ENCODE measurements at regions not wholly inside any gene's neighbourhood (a gene's known extent, or its start where the extent isn't known, plus 50 kb on each side); places are given as distances from the start of the nearest gene placed in this dataset.

DNA sequence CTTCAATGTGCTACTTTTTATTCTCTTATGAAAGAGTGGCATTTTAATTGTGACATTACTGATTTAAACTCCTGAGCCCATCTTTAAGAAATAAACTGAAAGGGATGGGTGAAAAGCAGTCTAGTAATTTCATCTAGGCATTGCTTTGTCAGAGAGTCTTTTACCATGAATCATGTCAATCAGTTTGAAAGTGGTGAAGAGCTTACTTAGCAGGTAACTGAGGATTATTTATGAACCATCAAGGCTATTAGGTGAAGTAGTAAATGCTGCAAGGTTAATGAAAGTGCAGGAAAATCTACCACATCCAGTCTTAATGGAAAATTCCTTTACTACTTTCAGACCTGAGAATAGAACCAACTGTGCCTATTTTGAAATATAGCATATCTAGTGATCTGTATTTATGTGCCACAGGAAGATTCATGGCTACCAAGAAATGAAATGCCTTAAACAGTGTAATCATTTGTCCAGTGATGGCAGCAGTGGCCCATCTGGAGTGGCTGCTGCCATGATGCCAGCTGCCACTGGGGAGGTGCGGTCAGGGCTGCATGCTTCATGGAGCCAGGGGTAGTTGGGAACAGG, 368.9 kb downstream of the SLITRK6 start:
- no peaks in the 10 kb centered on the region for H3K27me3 ChIP-seq (replicated peaks in 1 of 7)
- no peak overlapping the region for H3K27ac ChIP-seq
- H3K4me1 ChIP-seq, result no peaks in the 10 kb centered on the region
- intact Hi-C loops (cut with DNase I; ENCODE audit: low total_unique reads), result no loop called here
- H3K4me3 ChIP-seq, result no peak overlapping the region
- H3K9me3 ChIP-seq, result peaks cover 0 to 20% (median 7%) of the 10 kb centered on the region in 8 donors
- TF ChIP-seq POLR2AphosphoS5 (IDR thresholded peaks at IDR 0.05) (no peak), POLR2A (IDR thresholded peaks at IDR 0.05) (no peak)
- TF ChIP-seq, protein P1, sequence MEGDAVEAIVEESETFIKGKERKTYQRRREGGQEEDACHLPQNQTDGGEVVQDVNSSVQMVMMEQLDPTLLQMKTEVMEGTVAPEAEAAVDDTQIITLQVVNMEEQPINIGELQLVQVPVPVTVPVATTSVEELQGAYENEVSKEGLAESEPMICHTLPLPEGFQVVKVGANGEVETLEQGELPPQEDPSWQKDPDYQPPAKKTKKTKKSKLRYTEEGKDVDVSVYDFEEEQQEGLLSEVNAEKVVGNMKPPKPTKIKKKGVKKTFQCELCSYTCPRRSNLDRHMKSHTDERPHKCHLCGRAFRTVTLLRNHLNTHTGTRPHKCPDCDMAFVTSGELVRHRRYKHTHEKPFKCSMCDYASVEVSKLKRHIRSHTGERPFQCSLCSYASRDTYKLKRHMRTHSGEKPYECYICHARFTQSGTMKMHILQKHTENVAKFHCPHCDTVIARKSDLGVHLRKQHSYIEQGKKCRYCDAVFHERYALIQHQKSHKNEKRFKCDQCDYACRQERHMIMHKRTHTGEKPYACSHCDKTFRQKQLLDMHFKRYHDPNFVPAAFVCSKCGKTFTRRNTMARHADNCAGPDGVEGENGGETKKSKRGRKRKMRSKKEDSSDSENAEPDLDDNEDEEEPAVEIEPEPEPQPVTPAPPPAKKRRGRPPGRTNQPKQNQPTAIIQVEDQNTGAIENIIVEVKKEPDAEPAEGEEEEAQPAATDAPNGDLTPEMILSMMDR (IDR thresholded peaks at IDR 0.05 in 8 of 11, conservative IDR thresholded peaks at IDR 0.05 in 3 of 11), result no peak
- WGBS, 5 donors, result 93 to 100% (median 96%) methylated on average over 1 of the region's 1 CpG
- DNase-seq, result no peak
- no peaks in the 10 kb centered on the region for H3K36me3 ChIP-seq

DNA sequence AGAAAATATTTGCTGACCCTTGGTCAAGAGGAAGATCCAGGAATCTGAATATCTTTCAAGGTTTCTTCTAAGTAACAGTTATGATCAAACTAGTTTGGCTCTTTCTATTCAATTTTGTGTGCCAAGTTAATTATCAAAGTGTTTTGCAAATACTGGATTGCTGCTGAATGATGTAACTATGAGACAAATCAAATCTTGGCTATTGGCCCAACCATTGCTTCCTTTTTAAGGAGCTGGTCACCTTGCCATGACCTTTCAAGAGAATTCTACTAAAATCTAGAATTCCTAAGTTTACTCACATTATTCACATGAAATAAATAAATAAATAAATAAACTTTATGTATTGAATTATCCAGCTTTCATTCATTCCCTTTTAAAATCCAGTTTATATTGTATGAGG, 371.8 kb downstream of the SLITRK6 start:
- TF ChIP-seq, protein P1 (IDR thresholded peaks at IDR 0.05 in 8 of 11, conservative IDR thresholded peaks at IDR 0.05 in 3 of 11), result no peak
- TF ChIP-seq POLR2AphosphoS5 (IDR thresholded peaks at IDR 0.05) (no peak), POLR2A (IDR thresholded peaks at IDR 0.05) (no peak)
- Histone ChIP-seq H3K27me3 (replicated peaks in 1 of 7) (no peaks in the 10 kb centered on the region), H3K36me3 (no peaks in the 10 kb centered on the region), H3K9me3 (peaks cover 0 to 20% (median 7%) of the 10 kb centered on the region in 8 donors), H3K4me1 (no peaks in the 10 kb centered on the region), H3K4me3 (no peak overlapping the region), H3K27ac (no peak overlapping the region)
- intact Hi-C loops (cut with DNase I; ENCODE audit: low total_unique reads), result no loop called here
- no peak for DNase-seq

DNA sequence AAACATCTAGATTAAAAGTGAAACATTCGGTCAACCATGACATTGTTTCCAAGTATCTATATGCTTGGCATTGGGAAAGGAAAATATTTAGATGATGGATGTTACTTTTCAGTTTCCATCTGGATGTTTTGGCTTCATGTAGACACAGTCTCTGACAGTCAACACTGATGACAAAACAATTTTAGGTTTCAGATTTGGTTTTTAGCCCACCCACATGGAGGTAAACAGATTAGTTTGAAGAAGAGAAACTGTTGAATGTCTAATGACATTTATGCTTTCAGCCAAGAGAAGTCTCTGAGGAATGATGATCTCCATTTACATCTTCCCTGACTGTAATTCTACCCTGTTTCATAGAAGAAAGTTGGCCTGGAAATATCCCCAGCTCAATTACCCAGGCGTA, 379.1 kb downstream of the SLITRK6 start:
- WGBS, 5 donors, result 84 to 94% (median 86%) methylated on average over 2 of the region's 2 CpGs
- Histone ChIP-seq H3K36me3 (no peaks in the 10 kb centered on the region), H3K27me3 (replicated peaks in 1 of 7) (no peaks in the 10 kb centered on the region), H3K4me3 (no peak overlapping the region), H3K27ac (no peak overlapping the region), H3K4me1 (no peaks in the 10 kb centered on the region), H3K9me3 (no peaks in the 10 kb centered on the region)
- no peak for DNase-seq
- TF ChIP-seq, protein P1 (IDR thresholded peaks at IDR 0.05 in 8 of 11, conservative IDR thresholded peaks at IDR 0.05 in 3 of 11), result no peak
- no peak for TF ChIP-seq POLR2A (IDR thresholded peaks at IDR 0.05)
- TF ChIP-seq POLR2AphosphoS5 (IDR thresholded peaks at IDR 0.05), result no peak
- intact Hi-C loops (cut with DNase I; ENCODE audit: low total_unique reads), result no loop called here

DNA sequence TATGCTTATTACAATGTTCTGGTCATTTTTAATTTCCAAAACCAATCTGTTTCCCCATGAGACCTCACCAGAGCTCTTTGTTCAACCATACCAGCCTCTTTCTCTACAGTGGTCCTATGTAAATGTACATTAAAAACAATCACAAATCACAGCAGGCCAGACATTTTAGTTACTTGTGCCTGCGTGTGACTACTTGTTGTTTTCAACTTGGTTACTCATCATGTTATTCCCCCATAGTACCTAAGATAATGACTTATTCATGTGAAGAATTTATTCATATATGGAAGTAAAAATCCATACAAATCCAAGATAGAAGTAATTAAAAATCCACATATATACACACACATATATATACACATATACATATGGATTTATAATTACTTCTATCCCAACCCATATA, 379.6 kb downstream of the SLITRK6 start:
- 76 to 91% (median 85%) methylated on average over 1 of the region's 1 CpG for WGBS, 5 donors
- intact Hi-C loops (cut with DNase I; ENCODE audit: low total_unique reads), result no loop called here

More for the DNA sequence above, 379.6 kb downstream of the SLITRK6 start:
- Histone ChIP-seq H3K36me3 (no peaks in the 10 kb centered on the region), H3K9me3 (no peaks in the 10 kb centered on the region), H3K4me1 (no peaks in the 10 kb centered on the region), H3K4me3 (no peak overlapping the region), H3K27me3 (replicated peaks in 1 of 7) (no peaks in the 10 kb centered on the region), H3K27ac (no peak overlapping the region)
- TF ChIP-seq POLR2A (IDR thresholded peaks at IDR 0.05) (no peak), POLR2AphosphoS5 (IDR thresholded peaks at IDR 0.05) (no peak)
- TF ChIP-seq, protein P1 (IDR thresholded peaks at IDR 0.05 in 8 of 11, conservative IDR thresholded peaks at IDR 0.05 in 3 of 11), result no peak
- no peak for DNase-seq
